Heart left ventricle (tissue), 13 donors: ENCODE measurements at regions not wholly inside any gene's neighbourhood (a gene's known extent, or its start where the extent isn't known, plus 50 kb on each side); places are given as distances from the start of the nearest gene placed in this dataset.
"Not testable (repeated sequence)": the region's sequence is repeated elsewhere in the genome, so short reads cannot be mapped to it uniquely, and the experiment has no call there.

Experiments used
- POLR2A ChIP-seq, 2 donors: fragments of 450-650 bp; IDR thresholded peaks; one replicate each; pipeline ENCODE4 v1.6.1; 2017; ENCODE audit warnings: antibody characterized with exemption in 2 of 2, mild to moderate bottlenecking in 2 of 2, moderate library complexity in 2 of 2
- TF ChIP-seq, protein P1 (sequence below), 12 donors: fragments of 200-600 bp; sonication (generic) in 4 of 12; IDR thresholded peaks; one replicate each; pipeline versions ENCODE4 v1.5.0 to v1.8.0; 2018 to 2022; ENCODE audit warnings: antibody characterized with exemption in 12 of 12, mild to moderate bottlenecking in 5 of 12
- donor health status: ischemic (EF 13 %, LVEDD 7.1; RV severe dilation, severe dysfunction).
- donor health status: DM: no; HTN: yes; CAD: no.
- donor health status: DM: no; HTN: no; CAD: no.
- donor health status: ischemic (EF 25% LVEDD 6.9; RV normal size, moderate dysfunction).
- donor health status: ischemic (EF 25% LVEDD 5.7; RV mildly dilated, moderate dysfunction).
- donor health status: ischemic (EF 35%, LVEDD 5.7; RV mildly dilated, moderate dysfunction).
- donor health status: nonischemic (EF 11% LVEDD 7.7; RV severe dilation, severe dysfunction).
- donor health status: DM: yes; HTN: yes; CAD: no.
- donor health status: PGD.
- donor health status: ischemic (EF 29% LVEDD 5.4; RV normal size, mild dysfunction).
- donor health status: nonischemic (EF 23%, LVEDD 6.1; RV moderate dilation, normal function).

DNA sequence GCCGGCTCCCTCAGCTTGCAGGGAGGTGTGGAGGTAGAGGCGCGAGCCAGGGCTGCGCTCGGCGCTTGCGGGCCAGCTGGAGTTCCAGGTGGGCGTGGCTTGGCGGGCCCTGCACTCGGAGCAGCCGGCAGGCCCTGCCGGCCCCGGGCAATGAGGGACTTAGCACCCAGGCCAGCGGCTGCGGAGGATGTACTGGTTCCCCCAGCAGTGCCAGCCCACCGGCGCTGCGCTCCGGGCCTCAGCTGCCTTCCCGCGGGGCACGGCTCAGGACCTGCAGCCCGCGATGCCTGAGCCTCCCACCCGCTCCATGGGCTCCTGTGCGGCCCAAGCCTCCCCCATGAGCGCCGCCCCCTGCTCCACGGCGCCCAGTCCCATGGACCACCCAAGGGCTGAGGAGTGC is 1293.6 kb upstream of the NXPH2 start:
- TF ChIP-seq, protein P1, sequence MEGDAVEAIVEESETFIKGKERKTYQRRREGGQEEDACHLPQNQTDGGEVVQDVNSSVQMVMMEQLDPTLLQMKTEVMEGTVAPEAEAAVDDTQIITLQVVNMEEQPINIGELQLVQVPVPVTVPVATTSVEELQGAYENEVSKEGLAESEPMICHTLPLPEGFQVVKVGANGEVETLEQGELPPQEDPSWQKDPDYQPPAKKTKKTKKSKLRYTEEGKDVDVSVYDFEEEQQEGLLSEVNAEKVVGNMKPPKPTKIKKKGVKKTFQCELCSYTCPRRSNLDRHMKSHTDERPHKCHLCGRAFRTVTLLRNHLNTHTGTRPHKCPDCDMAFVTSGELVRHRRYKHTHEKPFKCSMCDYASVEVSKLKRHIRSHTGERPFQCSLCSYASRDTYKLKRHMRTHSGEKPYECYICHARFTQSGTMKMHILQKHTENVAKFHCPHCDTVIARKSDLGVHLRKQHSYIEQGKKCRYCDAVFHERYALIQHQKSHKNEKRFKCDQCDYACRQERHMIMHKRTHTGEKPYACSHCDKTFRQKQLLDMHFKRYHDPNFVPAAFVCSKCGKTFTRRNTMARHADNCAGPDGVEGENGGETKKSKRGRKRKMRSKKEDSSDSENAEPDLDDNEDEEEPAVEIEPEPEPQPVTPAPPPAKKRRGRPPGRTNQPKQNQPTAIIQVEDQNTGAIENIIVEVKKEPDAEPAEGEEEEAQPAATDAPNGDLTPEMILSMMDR (IDR thresholded peaks at IDR 0.05) = not testable (repeated sequence)
- TF ChIP-seq POLR2A (IDR thresholded peaks at IDR 0.05) = not testable (repeated sequence)
